Activated B cell treated with CpG ODN at 0.5 μM for 24 hours (primary cell): ENCODE measurements at regions not wholly inside any gene's neighbourhood (a gene's known extent, or its start where the extent isn't known, plus 50 kb on each side); places are given as distances from the start of the nearest gene placed in this dataset.
"Not testable (repeated sequence)": the region's sequence is repeated elsewhere in the genome, so short reads cannot be mapped to it uniquely, and the experiment has no call there.

Experiments used
- ATAC-seq: fragments of 200-7000 bp; cut with Tn5 transposase; one replicate; pipeline ENCODE4 v1.10.0; 2021; ENCODE audit warnings: low read depth, mild to moderate bottlenecking, moderate library complexity
- CTCF ChIA-PET: fragments of 350-600 bp; sonication (Branson Sonifier 250); formaldehyde crosslinking; loops from one replicate; lab custom pipeline; 2021; ENCODE audit warnings: antibody characterized with exemption; lab: Charles Lee
- POLR2A ChIA-PET: fragments of 350-600 bp; sonication (Branson Sonifier 250); formaldehyde crosslinking; loops from one replicate; lab custom pipeline; 2021; ENCODE audit warnings: antibody characterized with exemption; lab: Charles Lee
- DNase-seq: peaks from one replicate; pipeline ENCODE4 v3.0.0; 2022
- H3K27ac Mint-ChIP-seq: one replicate; pipeline ENCODE4 v1.8.0; 2020; ENCODE audit warnings: mixed read lengths
- H3K27me3 Mint-ChIP-seq: one replicate; pipeline ENCODE4 v1.8.0; 2021; ENCODE audit warnings: mixed read lengths
- H3K36me3 Mint-ChIP-seq: one replicate; pipeline ENCODE4 v1.8.0; 2021; ENCODE audit warnings: low read depth, mixed read lengths
- H3K4me1 Mint-ChIP-seq: one replicate; pipeline ENCODE4 v1.8.0; 2021; ENCODE audit warnings: mixed read lengths
- H3K4me3 Mint-ChIP-seq: one replicate; pipeline ENCODE4 v1.8.0; 2020; ENCODE audit warnings: mild to moderate bottlenecking, mixed read lengths
- H3K9me3 Mint-ChIP-seq: one replicate; pipeline ENCODE4 v1.8.0; 2020; ENCODE audit warnings: mixed read lengths
- intact Hi-C: fragments of 100-400 bp; cut with micrococcal nuclease; formaldehyde crosslinking; loops from one replicate; pipeline ENCODE4 v1.15.1; 2024

- ATAC-seq, POLR2A ChIA-PET, H3K9me3 Mint-ChIP-seq, H3K4me1 Mint-ChIP-seq, H3K27ac Mint-ChIP-seq, H3K36me3 Mint-ChIP-seq, CTCF ChIA-PET, H3K27me3 Mint-ChIP-seq, DNase-seq, H3K4me3 Mint-ChIP-seq, intact Hi-C loops: not testable (repeated sequence)
These were observed 130.4 kb upstream of the ERV3-1 start for GRCh38 chr7:65136850-65137249.

DNA sequence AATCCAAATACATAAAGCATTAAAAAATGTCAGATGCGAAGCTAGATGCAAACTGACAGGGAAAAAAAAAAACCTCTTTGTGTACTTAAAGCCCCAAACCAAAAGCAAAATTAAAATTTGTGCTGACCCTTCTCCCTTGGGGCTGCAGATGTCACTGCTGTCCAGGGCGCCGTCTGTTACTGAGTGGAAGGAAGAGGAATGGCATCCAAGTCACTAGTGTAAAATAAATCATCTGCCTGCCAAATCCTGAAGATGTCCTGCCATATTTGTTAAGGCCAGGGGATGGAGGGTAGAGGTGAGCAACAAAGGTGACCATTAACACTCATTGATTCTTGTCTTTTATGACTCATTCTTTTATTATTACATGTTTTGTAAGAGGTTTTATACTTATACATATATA, 126.6 kb upstream of the ERV3-1 start:
- ATAC-seq, POLR2A ChIA-PET: not testable (repeated sequence)

GRCh38 chr7:65132256-65132655, 125.8 kb upstream of the ERV3-1 start:
- ATAC-seq, DNase-seq, intact Hi-C loops, H3K4me3 Mint-ChIP-seq, H3K9me3 Mint-ChIP-seq, H3K4me1 Mint-ChIP-seq, CTCF ChIA-PET, H3K27me3 Mint-ChIP-seq, H3K36me3 Mint-ChIP-seq, H3K27ac Mint-ChIP-seq, POLR2A ChIA-PET: not testable (repeated sequence)

More for the DNA sequence above, 126.6 kb upstream of the ERV3-1 start:
- H3K4me1 Mint-ChIP-seq, H3K4me3 Mint-ChIP-seq, H3K36me3 Mint-ChIP-seq, intact Hi-C loops, H3K9me3 Mint-ChIP-seq, H3K27me3 Mint-ChIP-seq, H3K27ac Mint-ChIP-seq, DNase-seq, CTCF ChIA-PET: not testable (repeated sequence)

- H3K36me3 Mint-ChIP-seq, H3K4me3 Mint-ChIP-seq, intact Hi-C loops, CTCF ChIA-PET, DNase-seq, ATAC-seq, POLR2A ChIA-PET, H3K9me3 Mint-ChIP-seq, H3K27ac Mint-ChIP-seq, H3K27me3 Mint-ChIP-seq, H3K4me1 Mint-ChIP-seq: not testable (repeated sequence)
These were observed 120.9 kb upstream of the ERV3-1 start for GRCh38 chr7:65127364-65127763.

- intact Hi-C loops, H3K4me1 Mint-ChIP-seq, H3K36me3 Mint-ChIP-seq, H3K27ac Mint-ChIP-seq, CTCF ChIA-PET, DNase-seq, ATAC-seq, H3K9me3 Mint-ChIP-seq, POLR2A ChIA-PET, H3K27me3 Mint-ChIP-seq, H3K4me3 Mint-ChIP-seq: not testable (repeated sequence)
These were observed 118.1 kb upstream of the ERV3-1 start for GRCh38 chr7:65124600-65124999.

- H3K27ac Mint-ChIP-seq, H3K27me3 Mint-ChIP-seq: not testable (repeated sequence)
These were observed 99.2 kb upstream of the ERV3-1 start for GRCh38 chr7:65105650-65106203.

DNA sequence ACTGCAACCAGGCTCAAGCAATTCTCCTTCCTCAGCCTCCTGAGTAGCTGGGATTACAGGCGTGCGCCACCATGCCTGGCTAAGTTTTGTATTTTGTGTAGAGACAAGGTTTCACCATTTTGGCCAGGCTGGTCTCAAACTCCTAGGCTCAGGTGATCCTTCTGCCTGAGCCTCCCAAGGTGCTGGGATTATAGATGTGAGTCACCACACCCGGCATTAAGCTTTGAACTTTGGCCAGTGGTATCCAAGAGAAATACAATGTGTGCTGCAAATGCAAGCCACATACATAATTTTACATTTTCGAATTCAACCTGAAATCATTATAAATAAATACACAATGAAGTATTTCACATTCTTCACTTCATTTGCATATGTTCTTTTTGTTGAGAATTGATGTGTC, 94.0 kb upstream of the ERV3-1 start:
- H3K4me1 Mint-ChIP-seq, H3K27me3 Mint-ChIP-seq, ATAC-seq, intact Hi-C loops, H3K4me3 Mint-ChIP-seq, H3K9me3 Mint-ChIP-seq, H3K27ac Mint-ChIP-seq, DNase-seq, POLR2A ChIA-PET, H3K36me3 Mint-ChIP-seq, CTCF ChIA-PET: not testable (repeated sequence)

More at GRCh38 chr7:65105650-65106203, 99.2 kb upstream of the ERV3-1 start:
- H3K4me3 Mint-ChIP-seq, H3K36me3 Mint-ChIP-seq, POLR2A ChIA-PET, CTCF ChIA-PET, H3K4me1 Mint-ChIP-seq, intact Hi-C loops, DNase-seq, ATAC-seq, H3K9me3 Mint-ChIP-seq: not testable (repeated sequence)

- not testable (repeated sequence) for H3K9me3 Mint-ChIP-seq
These were observed 75.2 kb upstream of the ERV3-1 start for GRCh38 chr7:65081669-65082055.

DNA sequence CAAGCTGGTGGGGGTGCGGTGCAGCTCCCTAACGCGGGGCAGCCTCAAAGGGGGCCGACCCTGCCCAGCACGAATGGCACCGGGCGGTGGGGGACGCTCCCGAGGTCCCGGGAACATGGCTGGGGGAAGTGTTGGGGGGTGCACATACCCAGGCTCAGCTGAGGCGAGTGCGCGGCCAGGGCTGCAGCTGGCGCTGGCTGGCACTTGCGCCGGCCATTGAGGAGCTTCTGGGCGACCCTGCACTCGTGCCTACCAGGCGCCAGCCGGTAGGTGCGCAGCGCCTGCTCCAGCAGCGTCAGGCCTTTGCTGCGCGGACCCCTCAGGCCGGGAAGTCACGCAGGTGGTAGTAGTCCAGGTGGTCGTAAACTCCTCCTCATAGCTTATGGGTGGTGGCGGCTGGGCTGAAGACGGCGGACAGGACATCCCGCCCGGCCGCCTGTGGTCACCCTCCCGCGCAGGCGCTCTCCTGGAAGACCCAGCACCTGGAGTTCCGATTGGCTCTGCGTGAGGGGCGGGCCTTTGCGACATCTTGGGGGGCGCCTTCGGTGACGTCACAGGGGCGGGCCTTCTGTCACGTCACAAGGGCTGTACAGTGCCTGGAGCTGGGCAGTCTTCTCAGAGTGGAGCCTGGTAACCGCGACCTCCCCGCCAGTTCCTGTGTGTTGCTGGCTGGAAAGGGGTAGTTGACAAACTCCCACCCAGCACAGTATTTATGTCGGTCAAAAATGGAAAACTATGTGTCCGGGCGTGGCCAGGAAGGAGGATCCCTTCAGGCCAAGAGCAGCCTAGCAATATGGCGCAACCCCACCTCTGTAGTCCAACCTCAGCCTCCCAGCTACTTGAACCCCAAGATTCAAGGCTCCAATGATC, 74.5 kb upstream of the ERV3-1 start:
- CTCF ChIA-PET, H3K27me3 Mint-ChIP-seq, H3K36me3 Mint-ChIP-seq, H3K4me1 Mint-ChIP-seq, H3K9me3 Mint-ChIP-seq: not testable (repeated sequence)
- POLR2A ChIA-PET, result interaction anchor here (0.6 to 1.4 kb wide), 2 partner anchors 75 to 293 kb away, joined by 3 to 17 read pairs; partner anchors contain the start of genes ERV3-1 and ZNF92
- DNase-seq (peak; percentile 88), ATAC-seq (peak; percentile 98)
- Mint-ChIP-seq H3K27ac (peak overlapping the region; percentile 85), H3K4me3 (peak overlapping the region; percentile 89)
- intact Hi-C loops, result loop anchor here (2.0 to 10.0 kb wide), 8 partner anchors 42 to 1156 kb away; partner anchors contain the start of genes ERV3-1, ZNF107, ZNF138 and ZNF273

More at GRCh38 chr7:65081669-65082055, 75.2 kb upstream of the ERV3-1 start:
- DNase-seq, ATAC-seq, H3K27me3 Mint-ChIP-seq, CTCF ChIA-PET, H3K36me3 Mint-ChIP-seq, H3K4me1 Mint-ChIP-seq: not testable (repeated sequence)
- POLR2A ChIA-PET, result interaction anchor here (1.4 kb wide), 1 partner anchor 75 kb away, joined by 17 read pairs; the partner anchor contains the start of gene ERV3-1
- peak overlapping the region; percentile 85 for H3K27ac Mint-ChIP-seq
- intact Hi-C loops, result loop anchor here (2.0 to 10.0 kb wide), 8 partner anchors 43 to 1157 kb away; partner anchors contain the start of genes ERV3-1, ZNF107, ZNF138 and ZNF273
- H3K4me3 Mint-ChIP-seq, result peak overlapping the region; percentile 89

- intact Hi-C loops, H3K4me1 Mint-ChIP-seq, CTCF ChIA-PET: not testable (repeated sequence)
These were observed 68.5 kb upstream of the ERV3-1 start for GRCh38 chr7:65074959-65075358.

DNA sequence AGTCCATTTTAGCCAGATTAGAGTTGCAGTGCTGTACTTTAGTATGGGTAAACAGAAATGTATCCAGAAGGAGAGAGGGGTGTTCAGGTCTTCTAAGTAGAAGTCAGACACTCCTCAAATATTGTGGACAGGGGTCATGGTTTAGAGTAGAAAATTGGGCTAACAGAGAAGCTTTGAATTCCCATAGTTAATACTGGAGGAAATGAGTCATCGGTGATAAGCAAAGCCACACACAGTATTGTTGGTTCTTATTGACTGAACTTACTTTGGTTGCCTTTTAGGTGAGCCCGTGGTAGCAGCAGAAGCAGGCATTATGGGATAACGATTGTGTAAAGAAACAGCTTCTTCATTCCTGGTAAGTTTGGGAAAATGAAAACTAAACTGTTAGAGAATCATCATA, 66.7 kb upstream of the ERV3-1 start:
- intact Hi-C loops, H3K4me1 Mint-ChIP-seq, H3K27me3 Mint-ChIP-seq, H3K4me3 Mint-ChIP-seq, CTCF ChIA-PET, ATAC-seq, POLR2A ChIA-PET, H3K27ac Mint-ChIP-seq, H3K9me3 Mint-ChIP-seq, DNase-seq: not testable (repeated sequence)
- H3K36me3 Mint-ChIP-seq, result peaks cover 12% of the 10 kb centered on the region

More at GRCh38 chr7:65074959-65075358, 68.5 kb upstream of the ERV3-1 start:
- DNase-seq, H3K27ac Mint-ChIP-seq, H3K36me3 Mint-ChIP-seq, H3K9me3 Mint-ChIP-seq, H3K4me3 Mint-ChIP-seq, POLR2A ChIA-PET, H3K27me3 Mint-ChIP-seq, ATAC-seq: not testable (repeated sequence)
